Right renal cortex interstitium (tissue), 3 donors: ENCODE measurements at regions not wholly inside any gene's neighbourhood (a gene's known extent, or its start where the extent isn't known, plus 50 kb on each side); places are given as distances from the start of the nearest gene placed in this dataset.

Experiments
- DNase-seq, 3 donors: peaks; one replicate each; pipeline ENCODE4 v3.0.0-alpha.2; 2013; ENCODE audit warnings: low read depth in 3 of 3, low spot score in 2 of 3

- peak in 1 of 3 donors; percentile 23 for DNase-seq
Measured at GRCh38 chr3:159929171-159930141, 59.2 kb upstream of the IL12A start.

DNA sequence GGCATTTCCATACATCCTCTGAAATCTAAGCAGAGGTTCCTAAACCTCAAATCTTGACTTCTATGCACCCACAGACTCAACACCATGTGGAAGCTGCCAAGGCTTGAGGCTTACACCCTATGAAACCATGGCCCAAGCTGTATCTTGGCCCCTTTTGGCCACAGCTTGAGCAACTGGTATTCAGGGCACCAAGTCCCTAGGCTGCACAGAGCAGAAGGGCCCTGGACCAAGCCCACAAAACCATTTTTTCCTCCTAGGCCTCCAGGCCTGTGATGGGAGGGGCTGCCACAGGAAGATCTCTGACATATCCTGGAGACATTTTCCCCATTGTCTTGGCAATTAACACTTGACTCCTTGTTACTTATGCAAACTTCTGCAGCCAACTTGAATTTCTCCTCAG lies 54.4 kb upstream of the IL12A start:
- no peak for DNase-seq

DNA sequence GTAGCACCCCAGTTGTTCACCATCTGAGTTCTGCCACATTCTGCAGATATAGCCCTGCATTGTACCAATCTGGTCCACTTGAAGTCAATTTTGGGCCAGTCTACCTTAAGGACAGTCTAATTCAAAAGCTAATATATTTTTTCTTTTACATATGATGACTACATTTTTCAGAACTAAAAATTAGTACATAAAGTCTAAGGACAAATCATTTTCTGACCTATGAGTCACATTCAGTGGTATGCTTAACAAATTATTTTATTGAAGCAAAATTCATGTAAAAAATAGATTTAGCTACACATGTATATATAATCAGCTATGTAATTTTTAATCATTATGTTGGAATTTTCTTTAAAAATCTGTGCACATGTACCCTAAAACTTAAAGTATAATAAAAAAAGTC lies 52.1 kb upstream of the IL12A start:
- no peak for DNase-seq

DNA sequence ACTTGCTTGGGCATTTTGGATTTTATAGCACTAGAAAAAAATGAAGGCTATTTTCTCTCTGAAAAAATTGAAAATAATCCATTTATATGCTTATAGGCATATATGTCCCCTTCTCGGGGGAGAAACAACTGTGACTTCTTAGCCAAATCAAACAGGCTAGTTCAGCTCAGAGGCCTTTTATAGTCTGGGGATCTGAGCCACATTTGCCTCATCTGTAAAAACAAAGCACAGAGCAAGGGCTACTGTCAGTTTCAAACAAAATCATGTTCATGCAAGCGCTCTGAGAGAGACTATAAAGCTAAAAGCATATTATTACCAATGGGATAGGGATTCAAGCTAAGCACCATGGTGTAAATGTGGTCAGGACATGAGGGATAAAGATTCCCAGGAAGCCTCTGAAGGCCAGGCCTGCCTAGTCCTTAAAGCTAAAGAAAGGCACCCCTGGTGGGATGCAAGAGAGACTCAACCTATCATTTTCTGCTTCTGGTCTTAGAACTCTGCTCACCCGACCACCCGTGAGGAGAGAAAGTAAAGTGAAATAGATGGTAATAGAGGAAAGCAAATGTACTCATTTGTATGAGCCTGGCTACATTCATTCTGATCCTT lies 51.0 kb upstream of the IL12A start:
- DNase-seq, result no peak

DNA sequence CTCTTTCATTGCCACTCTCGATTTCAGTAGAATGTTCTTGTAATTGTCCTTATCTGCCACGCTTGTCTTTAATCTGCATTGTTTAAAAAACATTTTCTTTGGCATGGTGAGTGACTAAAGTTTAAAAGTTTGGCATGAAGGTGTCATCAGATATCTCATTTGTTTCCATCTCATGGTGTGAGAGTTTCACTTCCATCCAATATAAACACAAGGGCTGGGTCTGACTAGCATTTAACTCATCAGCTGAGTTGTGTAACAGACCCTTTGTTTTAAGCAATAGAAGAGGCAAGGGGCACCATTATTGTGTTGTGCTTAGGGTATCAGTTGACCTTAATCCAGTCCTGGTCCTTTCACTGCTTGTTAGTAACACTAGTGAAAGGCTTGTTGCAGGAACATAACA lies 49.9 kb upstream of the IL12A start:
- no peak for DNase-seq
